ENCODE measurements at regions not wholly inside any gene's neighbourhood (a gene's known extent, or its start where the extent isn't known, plus 50 kb on each side); places are given as distances from the start of the nearest gene placed in this dataset.

- no peak for TF ChIP-seq CTCF (conservative IDR thresholded peaks at IDR 0.05; ENCODE audit: low read depth, low read length)
- TF ChIP-seq NFE2L2 (IDR thresholded peaks at IDR 0.05; ENCODE audit: low read depth, low read length) = no peak
- no peak for TF ChIP-seq POLR2A (IDR thresholded peaks at IDR 0.05; ENCODE audit: low read depth, low read length)
Measured at GRCh38 chr1:100604372-100604771, 66.4 kb downstream of the GPR88 start.
